Left forelimb (tissue), 1 donor: ENCODE measurements at regions not wholly inside any gene's neighbourhood (a gene's known extent, or its start where the extent isn't known, plus 50 kb on each side); places are given as distances from the start of the nearest gene placed in this dataset.

Source experiments
- DNase-seq: peaks from one replicate; pipeline ENCODE4 v3.0.0-alpha.2; 2018; ENCODE audit warnings: low spot score

DNA sequence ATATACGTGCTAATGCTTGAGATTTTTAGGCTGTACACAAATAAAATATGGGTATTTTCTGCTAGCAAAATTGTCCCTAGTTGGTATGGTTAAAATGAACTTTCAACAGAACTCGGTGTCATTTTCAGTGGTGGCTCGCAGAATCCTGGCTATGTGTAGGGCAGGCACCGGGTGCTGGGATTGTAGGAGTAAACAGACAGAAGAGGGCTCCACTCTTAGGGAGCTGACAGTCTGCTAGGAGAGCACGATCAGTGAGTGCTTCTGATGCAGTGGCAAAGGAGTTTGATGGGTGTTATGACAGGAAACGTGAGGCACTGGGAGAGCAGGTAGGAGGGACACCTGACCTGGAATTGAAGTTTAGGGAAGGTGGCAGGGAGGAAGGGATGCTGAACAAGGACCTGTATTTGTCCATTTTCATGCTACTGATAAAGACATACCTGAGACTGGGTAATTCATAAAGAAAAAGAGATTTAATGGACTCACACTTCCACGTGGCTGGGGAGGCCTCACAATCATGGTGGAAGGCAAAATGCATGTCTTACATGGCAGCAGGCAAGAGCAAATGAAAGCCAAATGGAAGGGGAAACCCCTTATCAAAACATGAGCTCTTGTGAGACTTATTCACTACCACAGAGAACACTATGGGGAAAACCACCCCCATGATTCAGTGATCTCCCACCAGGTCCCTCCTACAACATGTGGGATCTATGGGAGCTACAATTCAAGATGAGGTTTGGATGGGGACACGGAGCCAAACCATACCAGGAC, 105.4 kb upstream of the LCLAT1 start:
- no peak for DNase-seq

DNA sequence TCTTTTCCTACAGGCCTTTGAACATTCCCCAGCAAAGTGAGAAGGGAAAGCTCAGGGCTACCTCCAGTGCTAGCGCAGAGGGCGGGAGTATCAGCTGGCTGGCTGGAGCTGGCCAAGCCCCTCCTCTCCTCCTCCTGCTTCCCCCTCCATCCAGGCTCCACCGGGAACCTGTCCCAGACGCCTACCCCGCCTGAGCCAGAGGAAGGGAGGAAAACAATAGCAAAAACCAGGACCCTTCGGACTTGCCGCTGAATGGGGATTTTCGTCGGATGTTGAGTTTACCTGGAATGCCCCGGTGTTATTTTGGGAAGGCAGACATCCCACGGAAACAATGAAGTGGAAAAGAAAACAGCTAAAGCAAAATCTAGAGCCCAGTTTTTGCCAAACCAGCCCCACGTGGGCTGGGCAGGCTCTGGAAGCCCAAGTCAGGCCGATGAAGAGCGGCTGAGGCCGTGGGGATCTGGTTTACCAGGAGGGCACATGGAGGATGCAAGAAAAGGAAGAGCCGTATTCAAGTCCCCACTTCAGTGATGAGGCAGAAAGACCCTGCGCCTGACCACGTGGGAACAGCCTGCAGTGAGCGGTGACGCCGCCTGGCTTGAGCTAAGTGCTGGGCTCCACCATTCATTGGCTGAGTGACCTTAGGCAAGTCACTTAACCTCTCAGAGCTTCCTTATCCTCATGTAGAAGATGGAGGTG, 100.4 kb upstream of the LCLAT1 start:
- DNase-seq, result peak; percentile 75

DNA sequence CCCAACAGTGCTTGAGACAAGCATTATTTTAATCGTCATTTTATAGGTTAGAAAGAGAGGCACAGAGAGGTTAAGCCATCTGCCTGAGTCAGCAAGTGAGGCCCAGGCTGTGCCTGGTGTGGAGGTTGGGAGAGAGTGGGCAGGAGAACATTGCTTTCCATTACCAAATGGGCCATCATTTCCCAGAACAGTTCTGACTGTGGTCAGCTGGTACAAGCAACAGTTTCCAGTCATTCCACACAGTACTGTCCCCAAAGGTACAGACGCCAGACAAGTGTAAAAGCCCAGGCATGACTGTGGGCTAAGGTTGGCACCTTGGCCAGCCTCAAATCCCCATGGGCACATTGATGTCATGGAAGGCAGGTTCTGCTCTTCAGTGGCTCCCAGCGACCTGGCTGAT, 98.2 kb upstream of the LCLAT1 start:
- no peak for DNase-seq

DNA sequence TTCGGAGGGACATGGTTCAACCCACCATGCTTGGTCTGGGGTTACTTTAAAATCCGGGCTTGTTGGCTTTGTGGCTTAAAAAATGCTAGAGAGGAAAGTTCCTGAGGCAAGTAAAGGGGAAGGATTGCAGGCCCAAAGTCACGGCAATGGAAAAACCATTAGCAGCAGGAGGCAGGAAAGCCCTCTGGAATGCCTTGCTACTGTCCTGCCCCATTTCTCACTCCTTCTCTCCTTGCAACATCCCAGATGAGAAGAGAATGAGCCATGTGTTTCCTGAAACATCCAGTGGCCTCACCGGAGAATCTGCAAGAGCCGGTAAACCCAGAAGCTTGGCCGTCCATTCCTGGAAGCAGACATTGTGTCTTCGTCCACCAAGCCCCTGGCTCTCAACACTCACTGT, 97.4 kb upstream of the LCLAT1 start:
- DNase-seq, result no peak

DNA sequence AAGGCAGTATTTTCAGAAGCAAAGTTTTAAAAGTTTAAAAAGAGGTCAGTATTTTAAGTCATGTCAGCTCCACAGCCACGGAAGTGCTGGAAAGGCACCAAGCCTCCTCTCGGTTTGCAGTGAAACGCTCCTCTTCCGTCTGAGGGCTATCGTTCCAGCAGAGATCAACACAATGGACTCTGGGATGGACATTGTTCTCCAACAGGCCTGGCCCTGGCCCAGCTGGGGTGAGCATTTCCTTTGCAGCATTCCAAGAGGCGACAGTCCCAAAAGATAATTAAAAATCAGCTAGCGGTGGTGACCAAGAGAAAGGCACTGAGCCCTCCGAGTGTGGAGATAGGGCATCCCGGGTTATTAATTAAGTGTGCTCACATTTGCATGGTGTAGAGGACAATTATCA, 95.9 kb upstream of the LCLAT1 start:
- no peak for DNase-seq

DNA sequence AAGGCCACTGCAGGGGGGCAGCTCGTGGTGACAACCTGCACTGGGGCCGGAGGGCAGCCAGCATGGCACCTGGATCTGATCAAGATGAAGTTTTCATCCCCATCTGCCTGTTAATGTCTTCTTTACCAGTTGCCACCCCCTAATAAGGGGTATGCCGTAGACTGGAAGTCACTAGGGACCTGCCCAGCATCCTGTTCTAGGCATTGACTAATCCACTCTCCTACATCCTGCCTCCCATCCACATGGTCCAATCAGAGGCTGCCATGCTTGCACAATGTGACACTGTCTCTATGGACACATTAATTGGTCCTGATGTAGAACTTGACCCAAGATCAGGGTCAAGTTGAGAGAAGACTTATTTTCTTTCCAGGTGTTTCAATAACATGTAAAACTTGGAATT, 95.1 kb upstream of the LCLAT1 start:
- DNase-seq, result no peak

DNA sequence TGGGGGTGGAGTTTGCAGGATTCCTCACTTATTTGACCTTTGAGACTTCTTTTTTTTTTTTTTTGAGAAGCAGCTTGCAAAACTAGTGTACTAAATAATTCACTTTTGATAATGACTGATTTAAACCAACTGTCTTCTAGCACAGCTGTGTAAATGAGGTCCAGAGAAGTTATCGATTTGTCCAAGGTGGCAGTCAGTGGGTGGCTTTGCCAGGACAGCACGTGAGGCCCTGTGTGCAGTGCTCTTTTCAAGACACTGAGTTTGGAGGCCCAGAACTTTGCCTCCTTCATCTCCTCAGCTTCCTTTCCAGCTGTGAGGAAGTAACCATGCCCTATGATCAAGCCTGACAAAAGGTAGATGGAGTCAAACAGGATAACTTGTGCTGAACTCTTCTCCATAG, 92.9 kb upstream of the LCLAT1 start:
- no peak for DNase-seq

DNA sequence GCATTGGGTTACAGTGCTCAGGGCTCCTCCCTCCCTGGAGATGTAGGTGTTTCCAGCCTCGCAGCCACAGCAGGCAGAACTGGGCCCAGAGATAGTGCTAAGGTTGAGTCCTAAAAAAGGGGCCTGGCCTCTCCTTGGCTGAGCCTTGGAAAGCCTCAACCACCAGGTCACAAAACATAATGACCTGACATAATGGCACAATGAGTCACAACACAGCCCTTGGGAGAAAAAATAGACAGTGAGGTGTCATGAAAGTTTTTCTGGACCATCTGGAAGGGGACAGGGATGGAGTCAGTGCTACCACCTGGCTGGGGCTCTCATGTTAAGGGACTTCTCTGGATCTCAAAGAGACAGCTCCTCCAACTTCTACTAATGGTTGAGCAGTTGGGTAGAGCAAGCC, 92.4 kb upstream of the LCLAT1 start:
- DNase-seq, result no peak

DNA sequence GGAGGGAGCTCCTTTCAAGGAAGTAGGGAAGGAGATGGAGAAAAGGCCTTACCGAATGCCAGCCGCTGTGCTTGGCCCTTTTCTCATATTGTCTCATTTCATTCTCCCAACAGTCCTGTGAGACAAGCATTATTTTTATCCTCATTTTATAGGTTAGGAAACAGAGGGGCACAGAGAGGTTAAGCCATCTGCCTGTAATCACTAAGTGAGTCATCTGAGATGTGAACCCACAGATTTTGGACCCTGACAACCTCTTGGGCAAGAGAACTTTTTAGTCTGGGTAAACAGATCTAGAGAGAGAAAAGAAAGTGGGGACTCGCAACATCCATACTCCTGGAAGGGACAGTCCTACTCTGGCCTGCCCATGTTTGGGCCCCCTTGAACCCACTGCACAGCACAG, 91.7 kb upstream of the LCLAT1 start:
- no peak for DNase-seq

DNA sequence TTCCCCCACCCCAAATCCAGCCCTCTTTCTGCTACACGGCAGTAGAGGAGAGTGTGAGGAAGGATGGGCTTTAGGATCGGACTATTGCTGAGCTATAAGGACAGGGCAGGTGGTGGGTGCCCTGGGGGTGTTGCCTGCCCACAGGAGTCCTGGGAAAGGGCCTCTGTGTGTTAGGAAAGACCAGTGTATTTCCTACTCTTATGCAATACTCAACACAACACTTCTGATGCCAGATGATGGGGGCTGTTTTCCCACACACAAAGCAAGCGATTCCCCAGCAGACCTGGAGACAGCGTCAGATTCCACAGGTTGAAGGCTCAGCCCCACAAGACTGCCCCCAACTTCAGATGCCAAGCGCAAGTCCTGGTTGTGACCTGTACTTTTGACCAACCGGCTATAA, 91.0 kb upstream of the LCLAT1 start:
- DNase-seq, result no peak

DNA sequence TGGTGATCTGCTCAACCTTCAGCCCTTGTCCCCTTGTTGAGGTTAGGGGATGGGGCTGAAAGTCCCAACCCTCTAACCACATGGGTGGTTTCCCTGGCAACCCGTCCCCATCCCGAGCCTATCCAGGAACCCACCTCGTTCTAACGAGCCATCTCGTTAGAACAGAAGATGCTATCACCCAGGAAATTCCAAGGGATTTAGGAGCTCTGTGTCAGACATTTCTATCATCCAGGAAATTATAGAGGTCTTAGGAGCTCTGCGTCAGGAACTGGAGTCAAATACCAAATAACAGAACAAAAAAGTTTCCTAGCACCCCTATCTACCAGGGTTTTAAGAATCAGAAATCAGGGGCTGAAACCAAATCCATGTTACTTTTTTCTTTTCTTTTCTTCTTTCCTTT, 90.3 kb upstream of the LCLAT1 start:
- no peak for DNase-seq

DNA sequence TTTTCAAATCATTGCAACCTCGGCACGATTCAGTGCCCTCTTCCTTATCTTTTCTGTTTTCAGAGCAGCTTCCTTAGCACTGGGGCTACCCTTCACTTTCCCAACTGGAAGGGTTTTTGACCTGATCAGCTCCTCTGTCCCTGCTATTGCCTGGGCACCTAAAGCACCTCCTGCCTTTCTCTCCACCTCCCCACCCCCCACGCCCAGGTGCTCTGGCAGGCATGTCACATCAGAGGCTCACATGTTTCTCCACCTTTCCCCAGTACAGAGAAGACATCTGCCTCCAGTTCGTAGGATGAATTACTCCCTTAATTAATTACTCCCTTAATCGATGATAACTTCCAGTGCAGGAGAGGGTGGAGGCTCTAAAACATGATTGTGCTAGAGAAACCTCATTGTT, 88.7 kb upstream of the LCLAT1 start:
- DNase-seq, result no peak

DNA sequence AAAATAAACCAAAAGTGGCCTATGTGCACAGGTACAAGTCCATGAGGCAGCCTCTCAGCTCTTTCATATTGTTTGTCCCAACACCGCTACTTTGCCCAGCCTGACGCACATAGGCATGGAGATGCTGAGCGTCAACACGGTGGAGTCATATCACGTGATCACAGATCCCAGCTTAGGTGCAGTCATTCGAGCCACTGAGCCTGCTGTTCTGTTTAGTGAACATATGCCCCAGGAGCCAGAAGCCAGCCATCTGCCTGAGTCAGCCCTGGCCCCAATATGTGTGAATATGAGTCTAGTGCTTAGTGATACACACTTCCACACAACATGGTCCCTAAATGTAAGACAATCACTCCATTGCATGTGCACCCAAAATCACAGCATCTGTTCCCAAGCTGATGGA, 88.2 kb upstream of the LCLAT1 start:
- no peak for DNase-seq

DNA sequence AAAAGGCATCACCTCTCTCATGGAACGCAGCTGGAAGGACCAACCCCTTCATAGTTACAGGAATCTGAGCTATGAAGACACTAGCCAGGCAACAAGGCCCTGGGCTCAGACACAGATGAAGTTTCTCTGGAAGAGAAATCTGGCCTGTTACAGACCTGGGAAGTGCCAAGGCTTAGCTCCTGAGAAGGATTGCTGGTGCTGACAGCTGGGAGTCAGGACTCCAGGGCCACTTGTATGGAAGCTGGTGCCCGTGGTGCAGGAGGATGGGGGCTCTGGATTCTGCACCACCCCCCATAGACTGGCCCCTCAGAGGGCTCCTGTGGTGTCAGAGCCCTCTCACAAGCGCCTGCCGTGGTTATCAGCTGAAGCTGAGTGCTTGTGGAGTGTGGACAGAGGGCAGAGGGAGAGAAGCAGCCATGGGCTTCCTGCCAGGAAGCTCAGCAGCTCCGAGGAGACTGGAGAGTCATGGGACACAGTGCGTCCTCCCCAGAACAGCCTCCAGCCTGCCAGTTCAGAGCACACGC, 87.3 kb upstream of the LCLAT1 start:
- no peak for DNase-seq

DNA sequence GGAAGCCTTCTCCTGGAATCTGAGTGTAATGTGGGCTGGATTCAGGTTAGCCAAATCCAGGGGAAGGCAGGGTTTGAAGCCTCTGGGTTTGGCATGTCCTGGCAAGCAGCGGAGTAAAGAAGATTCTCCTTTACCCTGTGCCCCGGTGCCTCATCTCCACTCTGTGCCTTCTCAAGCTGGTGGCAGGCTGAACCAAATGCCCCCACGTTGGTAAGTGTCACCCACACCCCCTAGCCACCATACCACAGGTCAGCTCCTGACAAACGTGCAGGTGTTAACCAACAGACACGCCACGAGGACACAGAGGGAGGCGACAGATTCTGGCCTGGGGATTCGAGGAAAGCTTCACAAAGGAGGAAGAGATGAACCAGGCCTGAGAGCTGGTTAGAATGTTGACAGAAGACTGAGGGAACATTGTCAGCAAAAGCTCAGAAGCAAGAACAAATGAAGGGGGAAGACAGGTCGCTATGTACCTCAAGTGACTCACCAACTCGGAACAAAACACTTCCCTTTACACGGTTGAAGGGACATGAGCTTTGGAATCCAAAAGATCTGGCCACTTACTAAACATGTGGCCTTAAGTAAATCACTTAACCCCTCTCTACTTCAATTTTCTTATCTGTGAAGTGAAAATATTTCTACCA, 85.2 kb upstream of the LCLAT1 start:
- no peak for DNase-seq

DNA sequence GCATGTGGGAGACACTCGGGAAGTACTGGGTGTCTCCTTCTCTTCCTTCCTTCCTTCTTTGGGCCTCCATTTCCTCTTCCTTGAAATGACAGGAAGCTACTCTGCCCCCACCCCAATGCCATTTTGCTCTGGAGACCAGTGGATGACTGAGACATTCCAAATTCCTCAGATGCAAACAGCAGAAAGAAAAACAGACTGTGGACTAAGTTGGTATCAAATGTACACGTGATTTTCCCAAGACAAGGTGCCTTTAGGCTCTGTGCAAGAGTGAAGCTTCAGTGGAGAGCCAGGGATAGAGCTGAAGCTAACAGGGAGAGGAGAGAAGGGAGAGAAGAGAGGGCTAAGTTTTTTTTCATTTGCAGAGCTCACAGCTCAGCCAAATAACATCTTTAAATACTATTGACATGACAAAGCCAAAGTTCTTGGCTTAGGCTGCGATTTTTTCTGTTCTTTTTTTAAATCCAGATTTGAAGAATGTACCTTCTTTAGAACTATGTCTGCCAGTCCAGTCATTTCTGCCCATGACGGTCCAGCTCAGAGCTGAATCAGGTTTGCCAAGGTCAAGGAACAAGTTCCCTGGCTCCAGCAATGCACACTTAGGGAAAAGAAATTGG, 84.5 kb upstream of the LCLAT1 start:
- DNase-seq, result no peak

DNA sequence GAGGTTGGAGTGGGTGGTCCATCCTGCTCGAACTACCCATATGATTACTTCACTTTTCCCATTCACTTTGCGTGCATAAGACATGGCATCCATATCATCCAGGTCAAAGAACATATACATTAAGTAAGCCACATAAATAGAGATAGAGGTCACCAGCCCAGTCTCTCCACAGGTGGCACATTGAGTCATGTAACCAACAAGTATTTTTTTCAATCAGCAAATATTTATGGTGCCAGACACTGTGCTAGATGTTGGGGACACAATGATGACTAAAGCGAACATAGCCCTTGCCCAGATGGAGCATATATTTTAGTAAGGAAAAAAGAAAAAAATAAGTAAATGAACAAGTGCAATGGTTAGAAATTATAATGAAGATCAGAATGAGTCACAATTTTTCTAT, 83.6 kb upstream of the LCLAT1 start:
- no peak for DNase-seq

DNA sequence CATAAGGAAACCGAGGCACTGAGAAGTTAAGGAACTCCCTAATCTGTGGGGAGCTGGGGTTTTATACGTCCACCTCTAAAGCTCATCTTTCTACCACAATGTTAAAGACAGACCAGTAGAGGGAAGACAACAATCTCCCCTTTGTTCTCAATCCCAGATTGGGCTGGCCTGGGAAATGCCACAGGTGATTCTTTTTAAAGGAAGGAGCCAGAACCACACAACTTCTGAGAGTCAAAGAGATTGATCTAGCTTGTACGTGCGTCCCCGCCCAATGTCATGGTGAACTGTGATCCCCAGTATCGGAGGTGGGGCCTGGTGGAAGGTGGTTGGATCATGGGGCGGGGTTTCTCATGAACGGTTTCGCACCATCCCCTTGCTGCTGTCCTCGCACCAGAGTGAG, 81.8 kb upstream of the LCLAT1 start:
- no peak for DNase-seq

DNA sequence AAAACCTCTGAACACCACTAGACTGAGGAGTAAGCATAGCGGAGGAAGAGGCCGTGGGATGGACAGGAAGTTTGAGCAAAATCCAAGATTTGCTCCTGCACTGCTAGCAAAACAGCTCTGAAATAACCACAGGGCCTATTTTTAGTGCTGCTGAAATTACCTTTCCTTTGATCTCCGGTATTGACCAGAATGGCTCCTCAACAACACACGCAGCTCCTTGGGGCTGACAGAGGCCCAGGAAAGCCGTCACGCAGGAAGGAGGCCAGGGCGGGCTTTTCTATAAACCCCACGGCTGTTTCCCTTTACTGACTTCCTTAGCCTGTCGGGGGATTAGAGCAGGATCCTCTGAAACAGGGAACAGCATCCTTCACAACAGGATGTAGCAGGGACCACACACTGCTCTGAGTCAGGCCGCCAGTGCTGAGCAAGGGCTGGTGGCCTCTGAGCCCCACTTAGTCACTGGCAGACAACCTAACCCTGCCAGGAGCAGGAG, 80.8 kb upstream of the LCLAT1 start:
- no peak for DNase-seq

DNA sequence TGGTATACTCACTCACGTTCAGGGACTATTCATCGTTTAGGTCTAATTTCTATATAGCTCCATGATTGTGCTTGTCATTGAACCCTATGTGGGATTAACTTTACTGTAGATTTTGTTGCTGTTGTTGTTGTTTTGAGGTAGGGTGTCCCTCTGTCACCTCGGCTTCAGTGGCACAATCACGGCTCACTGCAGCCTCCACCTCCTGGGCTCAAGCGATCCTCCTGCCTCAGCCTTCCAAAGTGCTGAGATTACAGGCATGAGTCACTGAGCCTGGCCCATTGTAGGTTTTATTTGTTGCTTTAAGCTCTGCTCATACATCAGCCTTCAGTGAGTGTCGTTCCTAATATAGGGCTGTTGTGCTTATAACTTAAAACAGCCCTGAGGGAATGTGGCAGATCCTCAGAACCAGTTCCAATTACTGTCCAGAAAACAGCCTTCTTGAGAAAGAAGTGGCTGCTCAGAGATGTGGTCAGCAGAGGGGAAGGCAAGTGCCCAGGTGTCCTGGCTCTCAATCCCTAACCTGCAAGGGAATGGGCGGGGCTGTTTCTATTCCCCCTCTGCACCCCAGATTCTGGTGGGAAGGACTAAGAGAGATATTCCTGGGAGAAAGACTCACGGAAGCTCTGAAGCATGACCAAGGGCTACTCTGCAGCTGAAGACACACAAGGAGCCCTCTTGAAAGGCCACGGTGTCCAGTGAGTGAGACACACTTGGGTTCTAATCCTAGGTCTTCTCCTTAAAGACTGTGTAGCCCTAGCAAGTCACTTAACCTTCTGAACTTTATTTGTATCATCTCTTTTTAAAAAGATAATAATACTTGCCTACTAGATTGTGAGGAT, 79.6 kb upstream of the LCLAT1 start:
- DNase-seq, result no peak

DNA sequence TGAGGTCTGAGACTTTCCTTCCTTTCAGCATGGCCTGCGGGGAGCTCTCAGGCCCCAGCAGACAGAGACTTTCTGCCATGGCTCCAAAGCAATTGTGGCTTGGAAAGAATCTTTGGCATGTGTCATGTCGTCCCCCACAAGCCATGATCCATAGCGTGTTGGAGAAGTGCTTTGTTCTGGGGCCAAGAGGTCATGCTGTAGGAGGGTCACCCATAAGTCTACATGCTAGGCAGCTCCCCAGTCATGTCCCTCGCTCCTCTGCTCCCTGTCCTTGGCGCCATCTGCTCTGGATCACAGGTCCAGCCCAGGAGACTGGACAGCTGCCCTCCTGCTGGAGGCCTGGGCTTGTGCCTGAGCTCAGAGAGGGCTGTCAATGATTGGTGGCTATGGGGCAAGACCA, 78.8 kb upstream of the LCLAT1 start:
- DNase-seq, result no peak
